Endothelial cell of umbilical vein (primary cell): ENCODE measurements at regions not wholly inside any gene's neighbourhood (a gene's known extent, or its start where the extent isn't known, plus 50 kb on each side); places are given as distances from the start of the nearest gene placed in this dataset.

ENCODE experiments used
- BruUV-seq: library from RNA; stranded (reverse); fragments of 400-500 nt; replicated peaks from 2 replicates; lab custom pipeline; 2021; lab: Mats Ljungman, UMichigan
- CTCF ChIA-PET: fragments of 300-600, 350-600 bp; sonication (Branson Sonifier 250); formaldehyde crosslinking; loops from one replicate; lab custom pipeline; 2021; ENCODE audit warnings: antibody characterized with exemption, inconsistent platforms; lab: Charles Lee
- POLR2A ChIA-PET: fragments of 300-600, 350-600 bp; sonication (Branson Sonifier 250); formaldehyde crosslinking; loops from one replicate; lab custom pipeline; 2021; ENCODE audit warnings: antibody characterized with exemption, inconsistent platforms; lab: Charles Lee
- DNase-seq: peaks from one replicate; pipeline ENCODE4 v3.0.0-alpha.2; 2011; ENCODE audit warnings: low read depth, low spot score
- FAIRE-seq: peaks from 2 replicates; lab custom pipeline; 2011; peaks lifted over from hg19 to GRCh38; lab: Jason Lieb, UNC
- H2AFZ ChIP-seq: 2 replicates; pipeline ENCODE4 v1.6.0; 2012; ENCODE audit warnings: low read depth, low read length, control low read depth, inconsistent platforms
- H3K27ac ChIP-seq: 2 replicates; pipeline ENCODE4 v1.5.1; 2011; ENCODE audit warnings: low read depth, mild to moderate bottlenecking, control low read depth, low read length, moderate library complexity; ENCODE audit not compliant: insufficient read depth
- H3K27me3 ChIP-seq, 2 experiments: 2 replicates each; pipeline versions ENCODE4 v1.6.0 to v1.6.1; 2011; ENCODE audit warnings: low read length in 2 of 2, mixed read lengths in 1 of 2; ENCODE audit not compliant: control insufficient read depth in 2 of 2, insufficient read depth in 2 of 2
- H3K36me3 ChIP-seq, 2 experiments: 2 replicates in 1 of 2; 3 replicates in 1 of 2; pipeline ENCODE4 v1.5.1; 2011; ENCODE audit warnings: low read length in 2 of 2, mild to moderate bottlenecking in 1 of 2, moderate library complexity in 1 of 2; ENCODE audit not compliant: control insufficient read depth in 2 of 2, insufficient read depth in 2 of 2; ENCODE audit errors: extremely low read depth in 1 of 2
- H3K4me1 ChIP-seq: 3 replicates; pipeline ENCODE4 v1.5.1; 2011; ENCODE audit warnings: mild to moderate bottlenecking, low read length; ENCODE audit not compliant: control insufficient read depth, insufficient read depth; ENCODE audit errors: extremely low read depth
- H3K4me2 ChIP-seq: 2 replicates; pipeline ENCODE4 v1.6.1; 2011; ENCODE audit warnings: low read length, control low read depth, mixed read lengths; ENCODE audit not compliant: insufficient read depth
- H3K4me3 ChIP-seq, 3 experiments: fragments of 200-600 bp in 1 of 3; sonication (generic), shearing (Covaris generic) in 1 of 3; replicated peaks in 1 of 3; 2 replicates each; pipeline ENCODE4 v1.5.1; 2011 to 2016; ENCODE audit warnings: control low read depth in 3 of 3, low read length in 3 of 3, mild to moderate bottlenecking in 2 of 3, inconsistent platforms in 1 of 3, low read depth in 1 of 3, moderate library complexity in 1 of 3; ENCODE audit not compliant: insufficient read depth in 1 of 3
- H3K79me2 ChIP-seq: 2 replicates; pipeline ENCODE4 v1.6.0; 2012; ENCODE audit warnings: low read length, inconsistent platforms; ENCODE audit not compliant: control insufficient read depth, insufficient read depth
- H3K9ac ChIP-seq: replicated peaks from 2 replicates; pipeline ENCODE3; 2011; ENCODE audit warnings: low read length, control low read depth; ENCODE audit not compliant: insufficient read depth; ENCODE audit errors: extremely low read depth
- H3K9me1 ChIP-seq: replicated peaks from 3 replicates; pipeline ENCODE4 v1.6.0; 2011; ENCODE audit warnings: mild to moderate bottlenecking, low read length; ENCODE audit not compliant: control insufficient read depth, insufficient read depth; ENCODE audit errors: extremely low read depth
- H3K9me3 ChIP-seq: replicated peaks from 2 replicates; pipeline ENCODE4 v1.5.1; 2012; ENCODE audit warnings: low read length, inconsistent platforms; ENCODE audit not compliant: control insufficient read depth, insufficient read depth
- H4K20me1 ChIP-seq: replicated peaks from 2 replicates; pipeline ENCODE3; 2011; ENCODE audit warnings: mild to moderate bottlenecking, low read length; ENCODE audit not compliant: control insufficient read depth, insufficient read depth; ENCODE audit errors: extremely low read depth
- EZH2 ChIP-seq: IDR thresholded peaks from 2 replicates; pipeline ENCODE4 v1.6.1; 2012; ENCODE audit warnings: borderline replicate concordance, low read depth, mild to moderate bottlenecking, moderate library complexity, low read length, inconsistent platforms; ENCODE audit not compliant: severe bottlenecking
- FOS ChIP-seq: IDR thresholded peaks from 2 replicates; pipeline ENCODE4 v1.6.1; 2011; ENCODE audit warnings: mild to moderate bottlenecking, low read length, moderate library complexity, borderline replicate concordance; ENCODE audit not compliant: insufficient read depth
- GATA2 ChIP-seq: IDR thresholded peaks from 2 replicates; pipeline ENCODE4 v1.7.0; 2011; ENCODE audit warnings: low read depth, mild to moderate bottlenecking, moderate library complexity, mixed read lengths, low read length; ENCODE audit not compliant: insufficient read length, insufficient read depth
- JUN ChIP-seq: IDR thresholded peaks from 2 replicates; pipeline ENCODE4 v1.6.1; 2011; ENCODE audit warnings: borderline replicate concordance, low read depth; ENCODE audit not compliant: insufficient read length, insufficient read depth
- MYC ChIP-seq: IDR thresholded peaks from one replicate; pipeline ENCODE4 v1.6.1; 2011; ENCODE audit warnings: mild to moderate bottlenecking, low read depth, low read length
- POLR2A ChIP-seq: IDR thresholded peaks from 2 replicates; pipeline ENCODE4 v1.6.1; 2012; ENCODE audit warnings: low read depth, mild to moderate bottlenecking, control low read depth, low read length
- POLR2AphosphoS5 ChIP-seq: IDR thresholded peaks from 2 replicates; pipeline ENCODE4 v1.6.1; 2012; ENCODE audit warnings: low read depth, mild to moderate bottlenecking, control low read depth, low read length, moderate library complexity; ENCODE audit not compliant: insufficient read depth
- dilution Hi-C: fragments of 300-500 bp; cut with MboI; formaldehyde crosslinking; loops from one replicate; pipeline ENCODE4 v1.15.0; 2019; ENCODE audit warnings: low sequenced_read_pairs; ENCODE audit not compliant: extremely low pct_ligation_motif_present
- intact Hi-C: fragments of 100-400 bp; cut with micrococcal nuclease; formaldehyde crosslinking; loops from one replicate; pipeline ENCODE4 v1.10.0; 2022
- TF ChIP-seq, protein P1 (sequence below): IDR thresholded peaks from 2 replicates; pipeline ENCODE4 v1.6.1; 2011; ENCODE audit not compliant: insufficient read depth, insufficient read length
- TF ChIP-seq, protein P2 (sequence below), 2 donors: IDR thresholded peaks; 1 replicate in 1 of 2; 2 replicates in 1 of 2; pipeline ENCODE4 v1.5.1; 2011; ENCODE audit warnings: low read length in 2 of 2, mild to moderate bottlenecking in 2 of 2, moderate library complexity in 2 of 2, control low read depth in 1 of 2, inconsistent platforms in 1 of 2, low read depth in 1 of 2; ENCODE audit not compliant: insufficient read depth in 1 of 2; ENCODE audit errors: extremely low read depth in 1 of 2

DNA sequence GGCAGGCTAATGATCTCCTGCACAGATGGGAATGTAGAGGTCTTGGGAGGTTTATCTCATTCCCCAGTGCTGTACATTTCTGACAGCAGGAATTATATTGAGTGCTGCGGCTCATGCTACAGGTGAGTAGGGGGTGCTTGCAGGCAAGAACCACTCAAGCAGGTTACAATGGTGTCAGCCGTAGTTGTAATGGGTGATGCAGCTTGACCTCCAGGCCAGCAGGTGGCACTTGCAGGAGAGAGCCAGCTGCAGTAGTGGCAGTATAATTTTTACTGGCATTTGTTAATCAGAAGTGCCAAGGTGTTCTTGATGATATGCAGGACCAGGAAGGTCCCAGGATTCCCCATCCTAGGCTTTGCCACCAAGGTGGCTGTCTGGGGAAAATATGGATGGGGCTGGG, 759.6 kb upstream of the NDST4 start:
- ChIA-PET POLR2A (no interaction called here), CTCF (no interaction called here)
- no peak overlapping the region for H3K9ac ChIP-seq
- no peaks in the 10 kb centered on the region for H4K20me1 ChIP-seq
- H3K4me3 ChIP-seq, result no peak overlapping the region
- no peak for DNase-seq
- H2AFZ ChIP-seq, result no peak overlapping the region
- no peaks in the 10 kb centered on the region for H3K4me1 ChIP-seq
- no peaks in the 10 kb centered on the region for H3K27me3 ChIP-seq
- H3K36me3 ChIP-seq, result no peaks in the 10 kb centered on the region
- H3K9me1 ChIP-seq, result no peaks in the 10 kb centered on the region
- no peak for TF ChIP-seq MYC
- no peak for TF ChIP-seq FOS
- no peak for TF ChIP-seq POLR2A
- no peak for TF ChIP-seq POLR2AphosphoS5
- TF ChIP-seq GATA2, result no peak
- no peak for TF ChIP-seq EZH2
- TF ChIP-seq, protein P1, sequence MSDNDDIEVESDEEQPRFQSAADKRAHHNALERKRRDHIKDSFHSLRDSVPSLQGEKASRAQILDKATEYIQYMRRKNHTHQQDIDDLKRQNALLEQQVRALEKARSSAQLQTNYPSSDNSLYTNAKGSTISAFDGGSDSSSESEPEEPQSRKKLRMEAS, result no peak
- TF ChIP-seq, protein P2, sequence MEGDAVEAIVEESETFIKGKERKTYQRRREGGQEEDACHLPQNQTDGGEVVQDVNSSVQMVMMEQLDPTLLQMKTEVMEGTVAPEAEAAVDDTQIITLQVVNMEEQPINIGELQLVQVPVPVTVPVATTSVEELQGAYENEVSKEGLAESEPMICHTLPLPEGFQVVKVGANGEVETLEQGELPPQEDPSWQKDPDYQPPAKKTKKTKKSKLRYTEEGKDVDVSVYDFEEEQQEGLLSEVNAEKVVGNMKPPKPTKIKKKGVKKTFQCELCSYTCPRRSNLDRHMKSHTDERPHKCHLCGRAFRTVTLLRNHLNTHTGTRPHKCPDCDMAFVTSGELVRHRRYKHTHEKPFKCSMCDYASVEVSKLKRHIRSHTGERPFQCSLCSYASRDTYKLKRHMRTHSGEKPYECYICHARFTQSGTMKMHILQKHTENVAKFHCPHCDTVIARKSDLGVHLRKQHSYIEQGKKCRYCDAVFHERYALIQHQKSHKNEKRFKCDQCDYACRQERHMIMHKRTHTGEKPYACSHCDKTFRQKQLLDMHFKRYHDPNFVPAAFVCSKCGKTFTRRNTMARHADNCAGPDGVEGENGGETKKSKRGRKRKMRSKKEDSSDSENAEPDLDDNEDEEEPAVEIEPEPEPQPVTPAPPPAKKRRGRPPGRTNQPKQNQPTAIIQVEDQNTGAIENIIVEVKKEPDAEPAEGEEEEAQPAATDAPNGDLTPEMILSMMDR (IDR thresholded peaks at IDR 0.05; ENCODE audit: extremely low read depth in 1 of 2, insufficient read depth in 1 of 2, low read depth in 1 of 2, low read length in 2 of 2), result no peak
- TF ChIP-seq JUN, result no peak
- no peak for FAIRE-seq
- no peaks in the 10 kb centered on the region for H3K79me2 ChIP-seq
- dilution Hi-C loops (no loop called here), intact Hi-C loops (no loop called here)
- no peak overlapping the region for H3K27ac ChIP-seq
- H3K4me2 ChIP-seq, result no peak overlapping the region
- H3K9me3 ChIP-seq, result no peaks in the 10 kb centered on the region
- BruUV-seq, result no TSS peak
